ENCODE measurements at regions not wholly inside any gene's neighbourhood (a gene's known extent, or its start where the extent isn't known, plus 50 kb on each side); places are given as distances from the start of the nearest gene placed in this dataset.
A peak's percentile ranks its signal among the peaks of the same experiment; 100 is the strongest.

DNA sequence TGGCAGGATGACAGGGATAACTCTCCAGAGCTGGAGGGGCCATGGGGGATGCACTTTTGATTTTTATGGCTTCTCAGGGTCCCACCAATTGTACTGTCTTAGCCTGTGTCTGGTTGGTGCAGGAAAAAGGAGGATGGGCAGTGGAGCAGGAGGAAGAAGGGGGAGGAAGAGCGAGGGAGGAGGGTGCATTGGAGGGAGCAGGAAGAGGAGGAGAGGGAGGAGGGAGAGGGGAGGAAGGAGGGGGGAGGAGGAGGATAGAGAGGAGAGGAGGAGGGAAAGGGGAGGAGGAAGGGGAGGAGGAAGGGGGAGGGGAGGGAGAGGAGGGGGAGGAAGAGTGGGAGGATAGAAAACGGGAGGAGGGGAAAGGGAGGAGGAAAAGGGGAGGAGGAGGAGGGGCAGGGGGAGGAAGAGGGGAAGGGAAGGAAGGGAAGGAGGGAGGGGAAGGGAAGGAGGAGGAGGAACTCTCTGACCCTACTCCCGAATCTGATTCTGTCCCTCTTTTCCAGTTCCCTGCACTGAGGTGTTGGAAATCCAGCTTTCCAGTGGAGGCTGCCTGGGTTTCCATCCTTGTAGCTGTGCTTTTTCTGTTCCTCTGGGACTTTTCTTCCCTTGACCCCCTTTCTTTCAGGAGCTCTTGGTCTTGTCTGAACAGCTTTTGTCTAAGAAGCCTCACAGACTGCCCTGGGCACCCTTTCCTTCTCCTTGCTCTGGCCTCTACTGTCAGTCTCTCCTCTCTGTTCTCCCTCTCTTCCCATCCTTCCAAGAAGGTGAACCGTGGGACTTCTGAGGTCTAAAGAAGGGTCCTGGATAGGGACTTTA is 149.4 kb downstream of the DHX35 start:
- H3K27ac ChIP-seq = no peak overlapping the region
- no peak overlapping the region for H3K4me3 ChIP-seq (ENCODE audit: low read depth, low read length)
- TF ChIP-seq, protein P1, sequence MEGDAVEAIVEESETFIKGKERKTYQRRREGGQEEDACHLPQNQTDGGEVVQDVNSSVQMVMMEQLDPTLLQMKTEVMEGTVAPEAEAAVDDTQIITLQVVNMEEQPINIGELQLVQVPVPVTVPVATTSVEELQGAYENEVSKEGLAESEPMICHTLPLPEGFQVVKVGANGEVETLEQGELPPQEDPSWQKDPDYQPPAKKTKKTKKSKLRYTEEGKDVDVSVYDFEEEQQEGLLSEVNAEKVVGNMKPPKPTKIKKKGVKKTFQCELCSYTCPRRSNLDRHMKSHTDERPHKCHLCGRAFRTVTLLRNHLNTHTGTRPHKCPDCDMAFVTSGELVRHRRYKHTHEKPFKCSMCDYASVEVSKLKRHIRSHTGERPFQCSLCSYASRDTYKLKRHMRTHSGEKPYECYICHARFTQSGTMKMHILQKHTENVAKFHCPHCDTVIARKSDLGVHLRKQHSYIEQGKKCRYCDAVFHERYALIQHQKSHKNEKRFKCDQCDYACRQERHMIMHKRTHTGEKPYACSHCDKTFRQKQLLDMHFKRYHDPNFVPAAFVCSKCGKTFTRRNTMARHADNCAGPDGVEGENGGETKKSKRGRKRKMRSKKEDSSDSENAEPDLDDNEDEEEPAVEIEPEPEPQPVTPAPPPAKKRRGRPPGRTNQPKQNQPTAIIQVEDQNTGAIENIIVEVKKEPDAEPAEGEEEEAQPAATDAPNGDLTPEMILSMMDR (IDR thresholded peaks at IDR 0.05; ENCODE audit: low read depth, low read length, missing control alignments) = no peak
- no peak for DNase-seq
- H3K36me3 ChIP-seq (replicated peaks) = no peaks in the 10 kb centered on the region
- peaks cover 12% of the 10 kb centered on the region for H3K27me3 ChIP-seq (replicated peaks)
- in situ Hi-C loops (cut with HindIII; ENCODE audit: low pct_ligation_motif_present, low sequenced_read_pairs) = no loop called here

DNA sequence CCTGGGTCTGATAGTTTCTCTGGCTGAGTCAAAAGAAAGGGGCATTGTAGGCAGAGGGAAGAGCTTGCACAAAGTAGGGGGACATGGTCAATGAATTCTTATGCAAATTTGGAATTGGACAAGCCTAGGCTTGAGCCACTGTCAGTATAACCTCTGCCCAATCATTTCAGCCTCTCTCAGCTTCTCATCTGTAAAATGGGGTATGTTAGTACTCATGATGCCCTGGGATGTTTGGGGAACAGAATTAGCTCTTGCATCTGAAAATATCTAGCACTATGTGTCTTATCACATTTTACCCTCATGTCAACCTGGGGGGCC is 148.6 kb downstream of the DHX35 start:
- H3K27ac ChIP-seq = no peak overlapping the region
- H3K4me3 ChIP-seq (ENCODE audit: low read depth, low read length) = no peak overlapping the region
- peaks cover 12% of the 10 kb centered on the region for H3K27me3 ChIP-seq (replicated peaks)
- DNase-seq = no peak
- in situ Hi-C loops (cut with HindIII; ENCODE audit: low pct_ligation_motif_present, low sequenced_read_pairs) = no loop called here
- TF ChIP-seq, protein P1 (IDR thresholded peaks at IDR 0.05; ENCODE audit: low read depth, low read length, missing control alignments) = no peak
- H3K36me3 ChIP-seq (replicated peaks) = no peaks in the 10 kb centered on the region

DNA sequence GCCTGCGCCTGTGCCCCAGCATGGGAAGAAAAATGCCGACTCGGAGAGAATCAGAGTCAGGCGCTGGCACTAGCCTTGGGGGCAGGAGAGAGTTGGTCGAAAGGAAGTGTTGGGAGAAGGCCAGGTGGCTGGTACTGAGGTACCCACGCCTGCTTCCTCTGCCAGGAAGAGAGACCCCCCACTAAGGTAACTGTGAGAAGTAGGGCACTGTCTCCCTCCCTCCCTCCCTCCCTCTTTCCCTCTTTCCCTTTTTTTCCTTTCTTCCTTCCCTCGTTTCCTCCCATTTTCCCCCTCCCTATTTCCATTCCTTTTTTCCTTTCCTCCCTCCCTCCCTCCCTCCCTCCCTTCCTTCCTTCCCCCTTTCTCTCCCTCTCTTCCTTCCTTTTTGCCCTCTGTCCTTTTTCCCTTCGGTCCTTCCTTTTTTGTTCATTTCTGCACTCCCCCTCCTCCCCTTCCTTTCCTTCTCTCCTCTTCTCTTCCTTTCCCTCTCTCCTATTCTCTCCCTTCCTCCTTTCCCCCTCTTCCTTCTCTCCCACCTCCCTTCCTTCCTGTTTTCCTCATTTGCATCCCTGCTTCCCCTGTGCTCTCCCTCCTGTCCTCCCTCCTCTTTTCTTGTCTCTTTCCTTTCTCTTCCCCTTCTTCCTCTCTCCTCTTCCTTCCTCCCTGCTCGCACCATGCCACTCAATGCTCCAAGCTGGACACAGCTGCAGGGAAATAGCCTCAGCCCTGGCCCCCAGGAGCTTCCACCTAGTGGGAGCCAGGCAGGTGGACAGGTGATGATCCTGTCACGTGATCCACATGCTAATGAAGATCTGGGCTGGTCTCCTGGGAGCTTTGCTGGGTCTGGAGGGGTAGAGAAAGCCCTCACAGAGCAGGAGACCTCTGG is 148.0 kb downstream of the DHX35 start:
- TF ChIP-seq, protein P1 (IDR thresholded peaks at IDR 0.05; ENCODE audit: low read depth, low read length, missing control alignments) = no peak
- DNase-seq = no peak
- H3K4me3 ChIP-seq (ENCODE audit: low read depth, low read length) = no peak overlapping the region
- no peaks in the 10 kb centered on the region for H3K36me3 ChIP-seq (replicated peaks)
- peaks cover 12% of the 10 kb centered on the region for H3K27me3 ChIP-seq (replicated peaks)
- in situ Hi-C loops (cut with HindIII; ENCODE audit: low pct_ligation_motif_present, low sequenced_read_pairs) = no loop called here
- no peak overlapping the region for H3K27ac ChIP-seq

DNA sequence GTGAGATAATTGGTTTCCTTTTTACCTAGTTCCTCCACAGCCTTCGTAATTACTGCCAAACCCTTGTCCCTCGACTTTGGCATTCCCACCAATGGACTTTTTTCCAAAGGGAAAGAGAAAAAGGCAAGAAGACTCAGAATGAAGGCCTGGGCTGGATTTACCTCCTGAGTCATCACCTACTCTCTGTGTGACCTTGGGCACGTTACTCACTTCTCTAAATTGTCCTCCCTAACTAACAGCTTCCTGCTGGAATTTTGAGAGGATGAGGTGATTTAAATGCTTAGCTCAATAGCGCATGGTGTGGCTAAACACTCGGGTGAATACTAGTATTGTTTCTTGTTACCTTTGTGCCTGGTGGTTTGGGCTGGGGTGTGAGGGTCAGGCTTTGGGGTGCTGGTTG is 146.6 kb downstream of the DHX35 start:
- H3K27me3 ChIP-seq (replicated peaks) = peaks cover 12% of the 10 kb centered on the region

GRCh38 chr20:39107741-39108140 is 145.6 kb downstream of the DHX35 start:
- H3K4me3 ChIP-seq (ENCODE audit: low read depth, low read length) = no peak overlapping the region
- no peak overlapping the region for H3K27ac ChIP-seq
- DNase-seq = peak; percentile 10
- in situ Hi-C loops (cut with HindIII; ENCODE audit: low pct_ligation_motif_present, low sequenced_read_pairs) = no loop called here
- no peaks in the 10 kb centered on the region for H3K36me3 ChIP-seq (replicated peaks)
- H3K27me3 ChIP-seq (replicated peaks) = peaks cover 10% of the 10 kb centered on the region
- TF ChIP-seq, protein P1 (IDR thresholded peaks at IDR 0.05; ENCODE audit: low read depth, low read length, missing control alignments) = no peak

More for the DNA sequence above, 146.6 kb downstream of the DHX35 start:
- no peak overlapping the region for H3K4me3 ChIP-seq (ENCODE audit: low read depth, low read length)
- no peak overlapping the region for H3K27ac ChIP-seq
- no peaks in the 10 kb centered on the region for H3K36me3 ChIP-seq (replicated peaks)
- TF ChIP-seq, protein P1 (IDR thresholded peaks at IDR 0.05; ENCODE audit: low read depth, low read length, missing control alignments) = no peak
- DNase-seq = no peak
- in situ Hi-C loops (cut with HindIII; ENCODE audit: low pct_ligation_motif_present, low sequenced_read_pairs) = no loop called here
